NCI-H187 treated with DMSO at 0.1 percent for 48 hours (cell line): ENCODE measurements at regions not wholly inside any gene's neighbourhood (a gene's known extent, or its start where the extent isn't known, plus 50 kb on each side); places are given as distances from the start of the nearest gene placed in this dataset.
"Not testable (repeated sequence)": the region's sequence is repeated elsewhere in the genome, so short reads cannot be mapped to it uniquely, and the experiment has no call there.

Source experiments
- DNase-seq: peaks from one replicate; lab custom pipeline; 2025; lab: John Stamatoyannopoulos, UW

- DNase-seq = no peak
These were observed 85.2 kb upstream of the TGFBR2 start for GRCh38 chr3:30521156-30521715.

DNA sequence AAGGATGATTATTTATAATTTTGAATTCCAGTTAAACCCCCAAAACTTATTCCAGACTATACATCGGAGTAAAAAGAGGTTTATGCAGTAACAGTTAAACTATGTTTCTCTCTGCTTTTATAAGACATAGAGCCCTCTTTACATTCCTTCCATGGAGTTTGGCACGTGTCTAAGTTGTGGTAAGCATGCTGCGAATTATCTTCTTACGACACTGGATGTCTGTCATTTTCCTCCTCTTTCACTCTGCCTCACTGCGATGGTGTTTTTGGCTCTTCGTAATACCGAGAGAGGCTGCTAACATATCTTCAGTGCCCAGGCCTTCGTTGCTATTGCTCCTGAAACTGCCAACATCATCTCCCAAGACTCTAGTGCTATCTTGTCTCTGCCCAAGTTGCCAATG, 83.9 kb upstream of the TGFBR2 start:
- DNase-seq = no peak

- DNase-seq = no peak
These were observed 83.0 kb upstream of the TGFBR2 start for GRCh38 chr3:30523366-30523765.

DNA sequence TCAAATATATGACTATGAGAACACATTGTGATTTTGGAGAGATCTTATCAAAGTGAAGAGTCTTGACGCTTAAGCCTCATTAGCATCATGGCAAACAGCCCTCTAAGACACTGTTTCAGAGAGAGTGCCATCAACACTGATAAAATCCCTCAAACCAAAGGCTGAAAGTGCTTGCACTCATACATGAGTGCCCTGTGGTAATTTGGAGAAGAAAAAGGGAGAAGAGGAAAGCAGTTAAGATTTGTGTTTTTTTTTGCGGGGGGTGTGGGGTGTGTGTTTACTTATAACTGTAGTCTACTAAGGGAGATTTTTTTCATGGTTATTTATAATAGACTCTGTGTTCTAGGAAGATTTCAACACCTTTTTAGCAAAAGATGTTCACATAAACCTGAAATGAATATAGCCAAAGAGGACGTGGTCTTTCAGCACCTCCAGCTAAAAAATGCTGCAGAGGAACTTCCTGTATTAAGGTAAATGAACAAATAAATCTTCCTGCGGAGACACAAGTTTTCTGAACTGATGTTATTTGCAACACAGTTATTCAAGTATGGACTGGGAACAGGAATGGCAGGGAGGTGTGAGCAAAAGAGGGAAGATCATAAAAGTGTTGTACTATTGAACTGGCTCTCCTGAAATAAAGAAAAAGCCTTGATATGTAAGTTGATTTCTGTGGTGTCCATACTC, 81.9 kb upstream of the TGFBR2 start:
- no peak for DNase-seq

DNA sequence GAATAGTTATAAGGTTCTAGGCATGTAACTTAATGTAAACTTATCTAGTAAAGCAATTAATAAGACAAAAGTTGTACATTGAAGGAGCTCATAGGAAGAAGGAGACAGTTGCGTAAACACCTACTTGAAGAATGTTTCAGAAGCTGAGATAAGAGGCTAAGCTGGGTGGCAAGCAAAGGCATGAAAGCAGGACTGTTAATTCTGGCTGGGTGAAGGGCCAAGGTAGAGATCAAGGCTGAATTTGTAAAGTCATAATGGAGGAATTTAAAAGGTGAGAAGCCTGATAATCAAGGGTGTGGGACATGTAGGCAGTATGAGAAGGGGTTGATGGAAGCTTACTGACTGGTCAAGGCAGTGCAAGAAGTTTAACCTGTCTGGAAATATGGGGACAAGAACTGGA, 80.4 kb upstream of the TGFBR2 start:
- no peak for DNase-seq

- no peak for DNase-seq
These were observed 79.2 kb upstream of the TGFBR2 start for GRCh38 chr3:30527186-30527585.

- no peak for DNase-seq
These were observed 78.7 kb upstream of the TGFBR2 start for GRCh38 chr3:30527720-30528119.

GRCh38 chr3:30530084-30530483, 76.3 kb upstream of the TGFBR2 start:
- no peak for DNase-seq

GRCh38 chr3:30531017-30531570, 75.3 kb upstream of the TGFBR2 start:
- DNase-seq = no peak

DNA sequence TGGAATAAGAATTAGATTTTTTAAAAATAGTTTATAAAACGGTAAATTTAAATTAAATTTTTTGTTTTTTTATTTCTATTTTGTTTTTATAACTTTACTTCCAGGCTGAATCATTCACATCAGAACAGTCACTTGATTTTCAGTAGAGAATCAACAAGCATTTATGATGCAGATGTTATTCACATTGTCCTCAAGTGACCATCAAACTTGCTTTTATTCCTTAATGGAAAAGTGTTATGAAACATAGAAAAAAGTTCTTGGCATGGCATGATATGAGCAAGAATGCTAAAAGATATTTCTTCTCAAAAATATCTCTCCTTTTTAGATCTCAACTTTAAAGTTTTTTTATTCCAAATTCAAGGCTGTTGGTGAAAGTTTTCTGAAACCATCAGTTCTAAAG, 70.9 kb upstream of the TGFBR2 start:
- DNase-seq = no peak

- DNase-seq = no peak
These were observed 67.6 kb upstream of the TGFBR2 start for GRCh38 chr3:30538791-30539190.

- no peak for DNase-seq
These were observed 67.2 kb upstream of the TGFBR2 start for GRCh38 chr3:30539206-30539605.

DNA sequence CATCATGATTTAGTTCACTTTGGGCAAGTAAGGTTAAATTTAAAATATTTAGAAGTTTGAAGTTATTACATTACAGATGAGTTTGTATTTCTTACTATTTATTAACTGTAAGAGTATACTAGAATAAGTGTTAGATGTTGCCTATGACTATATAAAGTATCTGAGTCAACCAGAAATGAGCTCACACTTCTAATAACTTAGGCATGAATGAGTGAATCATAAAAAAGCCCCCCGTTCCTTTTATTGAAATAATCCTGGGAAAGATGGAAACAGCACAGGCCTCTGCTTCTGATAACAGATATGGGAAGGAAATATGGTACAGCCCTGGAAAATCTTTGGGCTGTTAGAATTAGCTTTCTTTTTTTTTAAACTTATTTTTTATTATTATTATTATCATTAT, 66.6 kb upstream of the TGFBR2 start:
- DNase-seq = no peak

- not testable (repeated sequence) for DNase-seq
These were observed 65.2 kb upstream of the TGFBR2 start for GRCh38 chr3:30541156-30541555.

- no peak for DNase-seq
These were observed 63.5 kb upstream of the TGFBR2 start for GRCh38 chr3:30542897-30543296.

DNA sequence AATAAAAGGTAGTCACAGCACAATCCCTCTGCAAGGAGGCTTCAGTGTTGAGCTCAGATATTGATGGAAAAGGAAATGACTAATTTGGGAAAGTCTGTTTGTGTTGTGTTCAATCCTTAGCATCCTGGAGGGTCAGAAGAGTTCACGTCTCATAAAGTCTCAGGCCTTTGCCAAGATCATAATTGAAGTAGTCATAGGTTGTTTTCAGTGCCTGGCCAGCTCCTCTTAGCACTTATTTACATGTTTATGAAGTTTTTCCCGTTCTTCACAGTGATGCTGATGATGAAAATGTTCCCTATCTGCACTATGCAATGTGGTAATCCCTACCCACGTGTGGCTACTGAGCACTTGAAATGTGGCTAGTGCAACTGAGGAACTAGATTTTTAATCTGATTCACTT, 61.6 kb upstream of the TGFBR2 start:
- no peak for DNase-seq

DNA sequence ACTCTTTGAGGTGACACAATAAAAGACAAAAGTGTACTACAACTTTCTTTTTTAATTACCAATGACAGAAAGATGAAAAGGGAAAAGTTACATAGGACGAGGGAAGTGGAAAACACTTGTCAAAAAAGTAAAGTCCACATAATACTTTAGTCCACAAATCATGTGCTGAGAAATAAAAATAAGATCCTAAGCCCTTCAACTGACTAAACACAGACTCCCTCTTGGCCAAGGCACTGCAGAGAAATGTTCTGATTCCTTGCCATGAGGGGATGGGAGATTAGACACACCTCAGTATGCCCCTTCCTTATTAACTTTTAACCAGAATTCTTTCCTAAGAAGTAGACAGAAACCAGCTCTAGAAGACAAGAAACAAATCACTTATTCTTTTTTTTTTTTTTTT, 59.5 kb upstream of the TGFBR2 start:
- DNase-seq = no peak

DNA sequence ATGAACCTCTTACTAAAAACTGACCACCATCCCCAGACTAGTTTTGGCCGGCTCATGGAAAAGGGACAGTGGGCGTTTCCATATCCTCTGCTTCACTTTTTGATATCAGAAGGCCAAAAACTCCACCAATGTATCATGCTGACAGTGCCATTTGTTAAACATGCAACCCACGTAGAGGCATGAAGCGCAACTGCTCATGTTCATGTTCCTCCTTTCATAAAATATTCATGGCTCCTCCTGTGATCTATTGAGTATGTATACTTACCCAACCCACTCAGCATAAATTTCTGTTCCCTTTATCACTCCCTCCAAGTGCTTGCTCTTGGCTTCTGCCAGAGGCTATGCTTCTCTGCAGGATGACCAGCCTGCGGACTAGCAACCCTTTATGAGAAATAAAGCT, 58.7 kb upstream of the TGFBR2 start:
- DNase-seq = no peak

DNA sequence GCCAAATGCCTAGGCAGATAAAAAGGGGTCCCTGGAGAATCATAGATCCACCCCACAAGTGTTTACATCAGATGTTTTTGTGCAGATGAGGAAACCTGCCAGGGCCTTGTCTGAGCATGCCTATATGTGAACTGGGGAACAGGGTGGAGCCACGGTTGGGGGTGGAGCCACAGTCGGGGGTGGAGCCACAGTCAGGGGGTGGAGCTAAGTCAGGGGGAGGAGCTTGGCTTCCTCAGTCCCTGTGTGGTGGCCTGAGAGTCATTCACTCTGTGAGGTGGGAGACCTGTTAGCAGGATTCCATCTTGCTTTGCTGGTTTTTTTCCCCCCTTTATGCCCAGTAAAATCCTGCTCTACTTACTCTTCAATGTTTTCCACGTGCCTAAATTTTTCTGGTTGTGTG, 57.8 kb upstream of the TGFBR2 start:
- DNase-seq = no peak

GRCh38 chr3:30549600-30549999, 56.8 kb upstream of the TGFBR2 start:
- no peak for DNase-seq

- DNase-seq = no peak
These were observed 56.2 kb upstream of the TGFBR2 start for GRCh38 chr3:30550246-30550645.

- no peak for DNase-seq
These were observed 55.1 kb upstream of the TGFBR2 start for GRCh38 chr3:30551266-30551665.

DNA sequence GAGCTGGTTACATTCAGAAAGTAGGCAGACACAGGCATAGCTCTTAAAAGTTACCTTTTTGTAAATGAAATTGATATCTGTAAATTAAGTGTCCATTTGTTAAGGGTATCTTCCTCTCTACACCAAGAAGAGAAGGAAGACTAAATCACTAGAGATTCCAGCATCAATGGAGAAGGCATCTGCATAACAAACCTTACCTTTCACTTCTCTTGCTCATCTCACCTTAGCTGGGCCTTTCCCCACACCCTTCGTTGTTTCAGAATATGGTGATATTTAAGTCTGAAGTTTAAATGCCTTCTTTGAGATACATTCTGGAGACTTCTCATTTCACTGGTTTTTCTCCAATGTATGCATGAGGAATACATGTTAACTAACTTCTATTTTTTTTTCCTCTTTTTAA, 54.5 kb upstream of the TGFBR2 start:
- no peak for DNase-seq
